HCT116 (cell line): ENCODE measurements at regions not wholly inside any gene's neighbourhood (a gene's known extent, or its start where the extent isn't known, plus 50 kb on each side); places are given as distances from the start of the nearest gene placed in this dataset.

Experiments used
- ATAC-seq: fragments of 200-7000 bp; cut with Tn5 transposase; 2 replicates; pipeline ENCODE4 v1.9.1; 2020; ENCODE audit warnings: mild to moderate bottlenecking, moderate library complexity
- BruUV-seq: library from RNA; stranded (reverse); fragments of 400-500 nt; replicated peaks from 2 replicates; lab custom pipeline; 2021; lab: Mats Ljungman, UMichigan
- CTCF ChIA-PET: fragments of 300-600 bp; sonication (Branson Sonifier 250); formaldehyde crosslinking; loops from one replicate; lab custom pipeline; 2021; ENCODE audit warnings: antibody characterized with exemption; lab: Charles Lee
- POLR2A ChIA-PET: fragments of 300-600, 350-600 bp; sonication (Branson Sonifier 250); formaldehyde crosslinking; loops from one replicate; lab custom pipeline; 2021; ENCODE audit warnings: antibody characterized with exemption; lab: Charles Lee
- RAD21 ChIA-PET, 2 experiments: fragments of 300-600 bp; sonication (Branson Sonifier 250); formaldehyde crosslinking; loops; one replicate each; lab custom pipeline; 2023; ENCODE audit warnings: low total read pairs in 2 of 2; ENCODE audit not compliant: uncharacterized antibody in 2 of 2, unreplicated experiment in 2 of 2, low non-redundant PET in 1 of 2; lab: Charles Lee
- DNase-seq: peaks from one replicate; pipeline ENCODE4 v3.0.0-alpha.2; 2010; ENCODE audit warnings: low read depth, low spot score
- H2AFZ ChIP-seq: fragments of 200-600 bp; shearing (Covaris generic), sonication (generic); 2 replicates; pipeline ENCODE4 v1.6.1; 2017; ENCODE audit warnings: low read depth, mixed run types, mixed read lengths, antibody characterized with exemption, low read length; ENCODE audit not compliant: poor library complexity, severe bottlenecking
- H3K27ac ChIP-seq: 2 replicates; pipeline ENCODE4 v1.5.1; 2012; ENCODE audit warnings: low read depth, low read length
- H3K27me3 ChIP-seq: fragments of 200-600 bp; sonication (generic); 2 replicates; pipeline ENCODE4 v1.6.1; 2016; ENCODE audit warnings: mixed run types, low read length, mixed read lengths; ENCODE audit not compliant: insufficient read depth
- H3K36me3 ChIP-seq, 2 experiments: fragments of 200-500 bp in 1 of 2; fragments of 200-600 bp in 1 of 2; sonication (Bioruptor generic) in 1 of 2; sonication (generic) in 1 of 2; 2 replicates each; pipeline versions ENCODE4 v1.5.1 to v1.6.1; 2014 to 2016; ENCODE audit warnings: low read length in 2 of 2, inconsistent platforms in 1 of 2, mixed read lengths in 1 of 2, mixed run types in 1 of 2; ENCODE audit not compliant: insufficient read depth in 2 of 2, control insufficient read depth in 1 of 2
- H3K4me1 ChIP-seq, 2 experiments: fragments of 200-600 bp in 1 of 2; sonication (generic) in 1 of 2; 2 replicates each; pipeline versions ENCODE4 v1.5.1 to v1.6.1; 2012 to 2017; ENCODE audit warnings: low read length in 2 of 2, inconsistent platforms in 1 of 2, mild to moderate bottlenecking in 1 of 2, mixed read lengths in 1 of 2, mixed run types in 1 of 2, moderate library complexity in 1 of 2; ENCODE audit not compliant: insufficient read depth in 2 of 2, control insufficient read depth in 1 of 2
- H3K4me2 ChIP-seq: fragments of 200-600 bp; sonication (generic); 2 replicates; pipeline ENCODE4 v1.6.1; 2017; ENCODE audit warnings: mixed run types, low read length, mixed read lengths
- H3K4me3 ChIP-seq, 2 experiments: fragments of 200-600 bp in 1 of 2; sonication (generic) in 1 of 2; replicated peaks in 1 of 2; 2 replicates each; pipeline ENCODE4 v1.5.1; 2011 to 2016; ENCODE audit warnings: low read length in 2 of 2, control low read depth in 1 of 2, low read depth in 1 of 2, mild to moderate bottlenecking in 1 of 2, mixed read lengths in 1 of 2, mixed run types in 1 of 2
- H3K79me2 ChIP-seq: fragments of 200-600 bp; sonication (generic); 2 replicates; pipeline ENCODE4 v1.6.1; 2017; ENCODE audit warnings: mild to moderate bottlenecking, mixed run types, low read length, moderate library complexity, mixed read lengths; ENCODE audit not compliant: insufficient read depth
- H3K9ac ChIP-seq: fragments of 200-600 bp; sonication (generic); 2 replicates; pipeline ENCODE4 v1.6.1; 2016; ENCODE audit warnings: low read length, mixed read lengths
- H3K9me2 ChIP-seq: fragments of 200-600 bp; sonication (generic), shearing (Covaris generic); 2 replicates; pipeline ENCODE4 v1.6.1; 2017; ENCODE audit warnings: mixed run types, mild to moderate bottlenecking, moderate library complexity; ENCODE audit not compliant: insufficient read depth
- H3K9me3 ChIP-seq, 2 experiments: fragments of 200-500 bp in 1 of 2; fragments of 200-600 bp in 1 of 2; sonication (Bioruptor generic) in 1 of 2; sonication (generic) in 1 of 2; 2 replicates each; pipeline ENCODE4 v1.6.1; 2014 to 2017; ENCODE audit warnings: low read length in 2 of 2, mixed read lengths in 2 of 2, inconsistent platforms in 1 of 2, low read depth in 1 of 2, mild to moderate bottlenecking in 1 of 2, mixed run types in 1 of 2, moderate library complexity in 1 of 2; ENCODE audit not compliant: control insufficient read depth in 1 of 2, insufficient read depth in 1 of 2
- H4K20me1 ChIP-seq: fragments of 200-600 bp; sonication (generic), shearing (Covaris generic); 2 replicates; pipeline ENCODE4 v1.6.1; 2017; ENCODE audit warnings: mixed run types, mild to moderate bottlenecking, moderate library complexity; ENCODE audit not compliant: insufficient read depth
- CEBPB ChIP-seq: IDR thresholded peaks from 2 replicates; pipeline ENCODE4 v1.6.1; 2012; ENCODE audit warnings: low read depth
- EZH2 ChIP-seq: fragments of 200-600 bp; sonication (generic); IDR thresholded peaks from 2 replicates; pipeline ENCODE4 v1.6.1; 2017; ENCODE audit warnings: antibody characterized with exemption, mixed run types
- FOSL1 ChIP-seq: IDR thresholded peaks from 2 replicates; pipeline ENCODE4 v1.6.1; 2012; ENCODE audit warnings: low read depth
- JUND ChIP-seq: IDR thresholded peaks from 2 replicates; pipeline ENCODE4 v1.6.1; 2012
- POLR2AphosphoS5 ChIP-seq: IDR thresholded peaks from 2 replicates; pipeline ENCODE4 v1.6.1; 2011; ENCODE audit warnings: mild to moderate bottlenecking, low read depth, low read length, moderate library complexity
- RAD21 ChIP-seq: IDR thresholded peaks from 2 replicates; pipeline ENCODE4 v1.6.1; 2012; ENCODE audit warnings: low read depth, mild to moderate bottlenecking
- SP1 ChIP-seq: IDR thresholded peaks from 2 replicates; pipeline ENCODE4 v1.6.1; 2012; ENCODE audit warnings: low read depth
- TCF7L2 ChIP-seq: IDR thresholded peaks from 2 replicates; pipeline ENCODE4 v1.7.0; 2011; ENCODE audit warnings: borderline replicate concordance, inconsistent platforms; ENCODE audit not compliant: insufficient read depth, insufficient read length; ENCODE audit errors: extremely low read depth
- ZNF274 ChIP-seq: fragments of 200-500 bp; sonication (Bioruptor generic); IDR thresholded peaks from 2 replicates; pipeline ENCODE4 v1.6.1; 2014; ENCODE audit warnings: mild to moderate bottlenecking, low read depth, low read length, inconsistent platforms
- intact Hi-C: fragments of 100-400 bp; cut with micrococcal nuclease; formaldehyde crosslinking; loops from 2 replicates; pipeline ENCODE4 v1.10.0; 2022
- TF ChIP-seq, protein P1 (sequence below): IDR thresholded peaks from 2 replicates; pipeline ENCODE4 v1.6.1; 2012; ENCODE audit warnings: low read depth

GRCh38 chr4:163611784-163612445, 117.4 kb downstream of the TMA16 start (continued):
- TF ChIP-seq POLR2AphosphoS5 (no peak), TCF7L2 (no peak), JUND (no peak), ZNF274 (no peak), CEBPB (no peak), FOSL1 (no peak)

DNA sequence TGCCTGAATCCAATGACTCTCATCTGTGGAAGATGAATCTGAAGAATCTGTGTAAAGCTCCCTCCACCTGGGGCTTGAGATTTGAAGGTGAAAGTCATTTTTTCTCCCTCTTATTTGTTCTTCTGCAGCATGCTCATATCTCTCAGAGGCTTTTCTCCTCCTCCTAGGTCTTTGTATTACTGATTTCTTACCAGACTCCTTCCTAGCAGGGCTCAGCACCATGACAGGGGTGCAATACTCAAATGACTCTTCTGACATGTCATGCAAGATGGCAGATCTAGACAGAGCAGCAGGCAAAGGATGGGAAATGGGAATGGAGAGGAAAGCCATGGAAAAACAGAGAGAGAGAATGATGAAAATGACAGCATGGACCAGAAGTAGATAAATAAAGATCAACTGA, 118.3 kb downstream of the TMA16 start:
- POLR2A ChIA-PET, result no interaction called here
- H3K9me3 ChIP-seq, result no peaks in the 10 kb centered on the region
- ATAC-seq (no peak), DNase-seq (no peak)
- no peaks in the 10 kb centered on the region for H3K27me3 ChIP-seq
- no peaks in the 10 kb centered on the region for H4K20me1 ChIP-seq
- RAD21 ChIA-PET, result no interaction called here
- no peak overlapping the region for H3K9ac ChIP-seq
- H2AFZ ChIP-seq, result no peak overlapping the region
- H3K36me3 ChIP-seq, result no peaks in the 10 kb centered on the region
- no peaks in the 10 kb centered on the region for H3K4me1 ChIP-seq
- H3K4me3 ChIP-seq, result no peak overlapping the region
- TF ChIP-seq RAD21 (no peak), SP1 (no peak), EZH2 (no peak)
- TF ChIP-seq, protein P1, sequence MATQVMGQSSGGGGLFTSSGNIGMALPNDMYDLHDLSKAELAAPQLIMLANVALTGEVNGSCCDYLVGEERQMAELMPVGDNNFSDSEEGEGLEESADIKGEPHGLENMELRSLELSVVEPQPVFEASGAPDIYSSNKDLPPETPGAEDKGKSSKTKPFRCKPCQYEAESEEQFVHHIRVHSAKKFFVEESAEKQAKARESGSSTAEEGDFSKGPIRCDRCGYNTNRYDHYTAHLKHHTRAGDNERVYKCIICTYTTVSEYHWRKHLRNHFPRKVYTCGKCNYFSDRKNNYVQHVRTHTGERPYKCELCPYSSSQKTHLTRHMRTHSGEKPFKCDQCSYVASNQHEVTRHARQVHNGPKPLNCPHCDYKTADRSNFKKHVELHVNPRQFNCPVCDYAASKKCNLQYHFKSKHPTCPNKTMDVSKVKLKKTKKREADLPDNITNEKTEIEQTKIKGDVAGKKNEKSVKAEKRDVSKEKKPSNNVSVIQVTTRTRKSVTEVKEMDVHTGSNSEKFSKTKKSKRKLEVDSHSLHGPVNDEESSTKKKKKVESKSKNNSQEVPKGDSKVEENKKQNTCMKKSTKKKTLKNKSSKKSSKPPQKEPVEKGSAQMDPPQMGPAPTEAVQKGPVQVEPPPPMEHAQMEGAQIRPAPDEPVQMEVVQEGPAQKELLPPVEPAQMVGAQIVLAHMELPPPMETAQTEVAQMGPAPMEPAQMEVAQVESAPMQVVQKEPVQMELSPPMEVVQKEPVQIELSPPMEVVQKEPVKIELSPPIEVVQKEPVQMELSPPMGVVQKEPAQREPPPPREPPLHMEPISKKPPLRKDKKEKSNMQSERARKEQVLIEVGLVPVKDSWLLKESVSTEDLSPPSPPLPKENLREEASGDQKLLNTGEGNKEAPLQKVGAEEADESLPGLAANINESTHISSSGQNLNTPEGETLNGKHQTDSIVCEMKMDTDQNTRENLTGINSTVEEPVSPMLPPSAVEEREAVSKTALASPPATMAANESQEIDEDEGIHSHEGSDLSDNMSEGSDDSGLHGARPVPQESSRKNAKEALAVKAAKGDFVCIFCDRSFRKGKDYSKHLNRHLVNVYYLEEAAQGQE, result no peak
- BruUV-seq, result no TSS peak
- intact Hi-C loops, result no loop called here
- CTCF ChIA-PET, result no interaction called here
- no peak overlapping the region for H3K4me2 ChIP-seq
- H3K79me2 ChIP-seq, result no peaks in the 10 kb centered on the region
- no peaks in the 10 kb centered on the region for H3K9me2 ChIP-seq
- H3K27ac ChIP-seq, result no peak overlapping the region
